Esophagus (tissue), 2 donors: ENCODE measurements at regions not wholly inside any gene's neighbourhood (a gene's known extent, or its start where the extent isn't known, plus 50 kb on each side); places are given as distances from the start of the nearest gene placed in this dataset.

ENCODE experiments used
- H3K27ac ChIP-seq, 2 donors: one replicate each; pipeline ENCODE4 v1.5.1; 2013; ENCODE audit warnings: low read depth in 2 of 2, mild to moderate bottlenecking in 2 of 2, inconsistent platforms in 1 of 2, low read length in 1 of 2, moderate library complexity in 1 of 2
- H3K27me3 ChIP-seq, 2 donors: one replicate each; pipeline ENCODE4 v1.6.1; 2013; ENCODE audit warnings: low read length in 2 of 2, control low read depth in 1 of 2, mild to moderate bottlenecking in 1 of 2; ENCODE audit not compliant: insufficient read depth in 2 of 2, control insufficient read depth in 1 of 2
- H3K36me3 ChIP-seq, 2 donors: one replicate each; pipeline ENCODE4 v1.6.1; 2013; ENCODE audit warnings: low read length in 1 of 2; ENCODE audit not compliant: control insufficient read depth in 2 of 2, insufficient read depth in 2 of 2
- H3K4me1 ChIP-seq, 2 donors: one replicate each; pipeline ENCODE4 v1.6.1; 2013; ENCODE audit warnings: low read length in 1 of 2; ENCODE audit not compliant: control insufficient read depth in 2 of 2, insufficient read depth in 2 of 2
- H3K4me3 ChIP-seq, 2 donors: one replicate each; pipeline ENCODE4 v1.5.1; 2013; ENCODE audit warnings: low read length in 2 of 2, mild to moderate bottlenecking in 2 of 2, low read depth in 1 of 2, moderate library complexity in 1 of 2
- H3K9me3 ChIP-seq, 2 donors: one replicate each; pipeline ENCODE4 v1.6.1; 2013; ENCODE audit warnings: mild to moderate bottlenecking in 2 of 2, low read depth in 1 of 2, low read length in 1 of 2, moderate library complexity in 1 of 2; ENCODE audit not compliant: control insufficient read depth in 2 of 2, insufficient read depth in 1 of 2
- WGBS, 2 donors: extraction: QIAGEN DNeasy Blood & Tissue Kit; methylation state at CpG; one replicate each; pipeline ENCODE4 v1.1.7; 2013; 5-methylcytosine and 5-hydroxymethylcytosine counted together
- donor health status: healthy with polysubstance abuse.
- donor health status: Bipolar disorder and iron deficiency.

- no peak overlapping the region for H3K27ac ChIP-seq
- no peaks in the 10 kb centered on the region for H3K36me3 ChIP-seq
- H3K4me1 ChIP-seq = peaks cover 0 to 7% of the 10 kb centered on the region in 2 donors
- 30 to 35% methylated on average over 1 of the region's 1 CpG for WGBS, 2 donors
- H3K4me3 ChIP-seq = no peak overlapping the region
- H3K27me3 ChIP-seq = no peaks in the 10 kb centered on the region
- H3K9me3 ChIP-seq = peaks cover 0 to 8% of the 10 kb centered on the region in 2 donors
These were observed 484.2 kb downstream of the IRX1 start for GRCh38 chr5:4079831-4080230.

- Histone ChIP-seq H3K4me1 (peaks cover 0 to 7% of the 10 kb centered on the region in 2 donors), H3K27me3 (no peaks in the 10 kb centered on the region), H3K36me3 (no peaks in the 10 kb centered on the region), H3K9me3 (peaks cover 0 to 8% of the 10 kb centered on the region in 2 donors), H3K27ac (no peak overlapping the region), H3K4me3 (no peak overlapping the region)
- WGBS, 2 donors = 79 to 89% methylated on average over 3 of the region's 3 CpGs
These were observed 484.7 kb downstream of the IRX1 start for GRCh38 chr5:4080370-4080769.

GRCh38 chr5:4081059-4081458 is 485.4 kb downstream of the IRX1 start:
- 87 to 88% methylated on average over 5 of the region's 5 CpGs for WGBS, 2 donors
- H3K27me3 ChIP-seq = no peaks in the 10 kb centered on the region

GRCh38 chr5:4081466-4081865 is 485.8 kb downstream of the IRX1 start:
- H3K4me1 ChIP-seq = peaks cover 0 to 7% of the 10 kb centered on the region in 2 donors
- 77 to 81% methylated on average over 5 of the region's 5 CpGs for WGBS, 2 donors
- no peaks in the 10 kb centered on the region for H3K27me3 ChIP-seq
- no peak overlapping the region for H3K27ac ChIP-seq
- no peak overlapping the region for H3K4me3 ChIP-seq
- H3K9me3 ChIP-seq = peaks cover 0 to 8% of the 10 kb centered on the region in 2 donors
- no peaks in the 10 kb centered on the region for H3K36me3 ChIP-seq

More at GRCh38 chr5:4081059-4081458, 485.4 kb downstream of the IRX1 start:
- H3K27ac ChIP-seq = no peak overlapping the region
- H3K4me3 ChIP-seq = no peak overlapping the region
- H3K9me3 ChIP-seq = peaks cover 0 to 8% of the 10 kb centered on the region in 2 donors
- H3K4me1 ChIP-seq = peaks cover 0 to 7% of the 10 kb centered on the region in 2 donors
- no peaks in the 10 kb centered on the region for H3K36me3 ChIP-seq

- H3K27ac ChIP-seq = no peak overlapping the region
- 58 to 62% methylated on average over 6 of the region's 6 CpGs for WGBS, 2 donors
- H3K9me3 ChIP-seq = peaks cover 0 to 8% of the 10 kb centered on the region in 2 donors
- peaks cover 0 to 7% of the 10 kb centered on the region in 2 donors for H3K4me1 ChIP-seq
- H3K4me3 ChIP-seq = no peak overlapping the region
- no peaks in the 10 kb centered on the region for H3K27me3 ChIP-seq
- H3K36me3 ChIP-seq = no peaks in the 10 kb centered on the region
These were observed 487.4 kb downstream of the IRX1 start for GRCh38 chr5:4082966-4083564.

- no peak overlapping the region for H3K27ac ChIP-seq
- no peak overlapping the region for H3K4me3 ChIP-seq
- 71 to 81% methylated on average over 13 of the region's 13 CpGs for WGBS, 2 donors
- H3K36me3 ChIP-seq = no peaks in the 10 kb centered on the region
- H3K27me3 ChIP-seq = no peaks in the 10 kb centered on the region
- peaks cover 2 to 8% of the 10 kb centered on the region in 2 donors for H3K9me3 ChIP-seq
- peaks cover 0 to 7% of the 10 kb centered on the region in 2 donors for H3K4me1 ChIP-seq
These were observed 488.1 kb downstream of the IRX1 start for GRCh38 chr5:4083591-4084337.

- 80 to 85% methylated on average over 4 of the region's 4 CpGs for WGBS, 2 donors
- Histone ChIP-seq H3K4me3 (no peak overlapping the region), H3K36me3 (no peaks in the 10 kb centered on the region), H3K27ac (no peak overlapping the region), H3K4me1 (no peaks in the 10 kb centered on the region), H3K27me3 (no peaks in the 10 kb centered on the region), H3K9me3 (peaks cover 2% of the 10 kb centered on the region in 2 donors)
These were observed 490.4 kb downstream of the IRX1 start for GRCh38 chr5:4086081-4086480.

DNA sequence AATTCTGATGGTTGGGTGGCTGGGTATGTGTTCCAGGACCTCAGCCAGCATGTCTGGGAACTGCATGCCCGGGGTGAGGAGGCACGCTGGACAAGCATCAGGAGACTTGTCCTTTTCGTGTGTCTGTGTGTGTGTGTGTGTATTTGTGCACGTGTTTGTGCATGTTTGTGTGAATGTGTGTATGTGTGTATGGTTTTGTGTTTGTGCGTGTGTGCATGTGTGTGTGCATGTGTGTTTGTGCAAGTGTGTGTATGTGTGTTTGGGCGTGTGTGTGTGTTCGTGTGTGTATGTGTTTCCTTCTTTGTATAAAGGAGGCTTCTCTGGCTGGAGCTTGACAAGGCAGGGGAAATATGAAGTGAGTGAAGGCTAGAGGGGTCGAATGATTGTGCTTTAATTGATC is 491.5 kb downstream of the IRX1 start:
- Histone ChIP-seq H3K27me3 (no peaks in the 10 kb centered on the region), H3K27ac (no peak overlapping the region), H3K9me3 (peaks cover 2% of the 10 kb centered on the region in 2 donors), H3K4me1 (no peaks in the 10 kb centered on the region), H3K36me3 (no peaks in the 10 kb centered on the region), H3K4me3 (no peak overlapping the region)
- 73 to 79% methylated on average over 8 of the region's 8 CpGs for WGBS, 2 donors

GRCh38 chr5:4089087-4089486 is 493.5 kb downstream of the IRX1 start:
- 79 to 88% methylated on average over 1 of the region's 1 CpG for WGBS, 2 donors
- no peak overlapping the region for H3K4me3 ChIP-seq

GRCh38 chr5:4093236-4093635 is 497.6 kb downstream of the IRX1 start:
- Histone ChIP-seq H3K4me3 (no peak overlapping the region), H3K27me3 (no peaks in the 10 kb centered on the region), H3K9me3 (peaks cover 0 to 2% of the 10 kb centered on the region in 2 donors), H3K36me3 (no peaks in the 10 kb centered on the region), H3K27ac (no peak overlapping the region), H3K4me1 (no peaks in the 10 kb centered on the region)
- 86 to 88% methylated on average over 15 of the region's 15 CpGs for WGBS, 2 donors

More at GRCh38 chr5:4089087-4089486, 493.5 kb downstream of the IRX1 start:
- Histone ChIP-seq H3K27me3 (no peaks in the 10 kb centered on the region), H3K27ac (no peak overlapping the region), H3K4me1 (no peaks in the 10 kb centered on the region), H3K36me3 (no peaks in the 10 kb centered on the region), H3K9me3 (peaks cover 0 to 2% of the 10 kb centered on the region in 2 donors)
